H1 (cell line): ENCODE measurements at regions not wholly inside any gene's neighbourhood (a gene's known extent, or its start where the extent isn't known, plus 50 kb on each side); places are given as distances from the start of the nearest gene placed in this dataset.

ENCODE experiments used
- BCL11A ChIP-seq, 2 experiments: IDR thresholded peaks; one replicate each; pipeline ENCODE4 v1.6.1; 2011; ENCODE audit warnings: low read depth in 2 of 2, low read length in 2 of 2, mild to moderate bottlenecking in 2 of 2
- JUN ChIP-seq: IDR thresholded peaks from 2 replicates; pipeline ENCODE4 v1.6.1; 2011; ENCODE audit warnings: low read depth, mild to moderate bottlenecking, improper control_type of control experiment, low read length
- PHF8 ChIP-seq: fragments of 200-600 bp; sonication (generic); conservative IDR thresholded peaks from 2 replicates; pipeline ENCODE4 v1.7.1; 2012; ENCODE audit warnings: low read depth, mild to moderate bottlenecking, inconsistent platforms, low read length, moderate library complexity
- RBBP5 ChIP-seq: IDR thresholded peaks from 2 replicates; pipeline ENCODE4 v1.7.1; 2012; ENCODE audit warnings: low read depth, mild to moderate bottlenecking, inconsistent platforms, low read length, moderate library complexity, borderline replicate concordance
- RFX5 ChIP-seq: IDR thresholded peaks from 2 replicates; pipeline ENCODE4 v1.6.1; 2011; ENCODE audit warnings: low read depth, low read length, improper control_type of control experiment, borderline replicate concordance
- SIN3A ChIP-seq, 2 experiments: IDR thresholded peaks in 1 of 2; conservative IDR thresholded peaks in 1 of 2; 2 replicates each; pipeline ENCODE4 v1.6.1; 2011 to 2012; ENCODE audit warnings: low read length in 2 of 2, improper control_type of control experiment in 1 of 2, low read depth in 1 of 2, mild to moderate bottlenecking in 1 of 2
- ZNF274 ChIP-seq: IDR thresholded peaks from 2 replicates; pipeline ENCODE4 v1.7.0; 2012; ENCODE audit warnings: low read length, borderline replicate concordance; ENCODE audit errors: extremely low read depth
- TF ChIP-seq, protein P1 (sequence below): fragments of 300-600 bp; sonication (generic); IDR thresholded peaks from 2 replicates; pipeline ENCODE4 v1.7.1; 2012; ENCODE audit warnings: low read length, moderate library complexity, mild to moderate bottlenecking, inconsistent platforms; ENCODE audit not compliant: insufficient replicate concordance

DNA sequence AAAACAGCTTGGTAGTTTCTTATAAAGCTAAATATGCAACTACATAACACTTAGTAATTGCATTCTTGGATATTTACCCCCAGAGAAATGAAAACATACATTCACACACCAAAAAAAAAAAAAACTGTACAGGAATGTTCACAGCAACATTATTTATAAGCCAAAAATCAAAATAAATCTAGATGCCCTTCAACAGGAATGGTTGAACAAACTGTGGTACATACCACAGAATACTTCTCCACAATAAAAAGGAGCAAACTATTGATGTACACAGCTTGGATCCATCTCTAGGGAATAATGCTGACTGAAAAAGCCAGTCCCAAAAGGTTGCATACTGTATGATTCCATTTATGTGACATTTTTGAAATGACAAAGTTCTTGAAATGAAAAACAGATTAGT is 62.1 kb upstream of the SLC38A4 start (continued):
- TF ChIP-seq, protein P1, sequence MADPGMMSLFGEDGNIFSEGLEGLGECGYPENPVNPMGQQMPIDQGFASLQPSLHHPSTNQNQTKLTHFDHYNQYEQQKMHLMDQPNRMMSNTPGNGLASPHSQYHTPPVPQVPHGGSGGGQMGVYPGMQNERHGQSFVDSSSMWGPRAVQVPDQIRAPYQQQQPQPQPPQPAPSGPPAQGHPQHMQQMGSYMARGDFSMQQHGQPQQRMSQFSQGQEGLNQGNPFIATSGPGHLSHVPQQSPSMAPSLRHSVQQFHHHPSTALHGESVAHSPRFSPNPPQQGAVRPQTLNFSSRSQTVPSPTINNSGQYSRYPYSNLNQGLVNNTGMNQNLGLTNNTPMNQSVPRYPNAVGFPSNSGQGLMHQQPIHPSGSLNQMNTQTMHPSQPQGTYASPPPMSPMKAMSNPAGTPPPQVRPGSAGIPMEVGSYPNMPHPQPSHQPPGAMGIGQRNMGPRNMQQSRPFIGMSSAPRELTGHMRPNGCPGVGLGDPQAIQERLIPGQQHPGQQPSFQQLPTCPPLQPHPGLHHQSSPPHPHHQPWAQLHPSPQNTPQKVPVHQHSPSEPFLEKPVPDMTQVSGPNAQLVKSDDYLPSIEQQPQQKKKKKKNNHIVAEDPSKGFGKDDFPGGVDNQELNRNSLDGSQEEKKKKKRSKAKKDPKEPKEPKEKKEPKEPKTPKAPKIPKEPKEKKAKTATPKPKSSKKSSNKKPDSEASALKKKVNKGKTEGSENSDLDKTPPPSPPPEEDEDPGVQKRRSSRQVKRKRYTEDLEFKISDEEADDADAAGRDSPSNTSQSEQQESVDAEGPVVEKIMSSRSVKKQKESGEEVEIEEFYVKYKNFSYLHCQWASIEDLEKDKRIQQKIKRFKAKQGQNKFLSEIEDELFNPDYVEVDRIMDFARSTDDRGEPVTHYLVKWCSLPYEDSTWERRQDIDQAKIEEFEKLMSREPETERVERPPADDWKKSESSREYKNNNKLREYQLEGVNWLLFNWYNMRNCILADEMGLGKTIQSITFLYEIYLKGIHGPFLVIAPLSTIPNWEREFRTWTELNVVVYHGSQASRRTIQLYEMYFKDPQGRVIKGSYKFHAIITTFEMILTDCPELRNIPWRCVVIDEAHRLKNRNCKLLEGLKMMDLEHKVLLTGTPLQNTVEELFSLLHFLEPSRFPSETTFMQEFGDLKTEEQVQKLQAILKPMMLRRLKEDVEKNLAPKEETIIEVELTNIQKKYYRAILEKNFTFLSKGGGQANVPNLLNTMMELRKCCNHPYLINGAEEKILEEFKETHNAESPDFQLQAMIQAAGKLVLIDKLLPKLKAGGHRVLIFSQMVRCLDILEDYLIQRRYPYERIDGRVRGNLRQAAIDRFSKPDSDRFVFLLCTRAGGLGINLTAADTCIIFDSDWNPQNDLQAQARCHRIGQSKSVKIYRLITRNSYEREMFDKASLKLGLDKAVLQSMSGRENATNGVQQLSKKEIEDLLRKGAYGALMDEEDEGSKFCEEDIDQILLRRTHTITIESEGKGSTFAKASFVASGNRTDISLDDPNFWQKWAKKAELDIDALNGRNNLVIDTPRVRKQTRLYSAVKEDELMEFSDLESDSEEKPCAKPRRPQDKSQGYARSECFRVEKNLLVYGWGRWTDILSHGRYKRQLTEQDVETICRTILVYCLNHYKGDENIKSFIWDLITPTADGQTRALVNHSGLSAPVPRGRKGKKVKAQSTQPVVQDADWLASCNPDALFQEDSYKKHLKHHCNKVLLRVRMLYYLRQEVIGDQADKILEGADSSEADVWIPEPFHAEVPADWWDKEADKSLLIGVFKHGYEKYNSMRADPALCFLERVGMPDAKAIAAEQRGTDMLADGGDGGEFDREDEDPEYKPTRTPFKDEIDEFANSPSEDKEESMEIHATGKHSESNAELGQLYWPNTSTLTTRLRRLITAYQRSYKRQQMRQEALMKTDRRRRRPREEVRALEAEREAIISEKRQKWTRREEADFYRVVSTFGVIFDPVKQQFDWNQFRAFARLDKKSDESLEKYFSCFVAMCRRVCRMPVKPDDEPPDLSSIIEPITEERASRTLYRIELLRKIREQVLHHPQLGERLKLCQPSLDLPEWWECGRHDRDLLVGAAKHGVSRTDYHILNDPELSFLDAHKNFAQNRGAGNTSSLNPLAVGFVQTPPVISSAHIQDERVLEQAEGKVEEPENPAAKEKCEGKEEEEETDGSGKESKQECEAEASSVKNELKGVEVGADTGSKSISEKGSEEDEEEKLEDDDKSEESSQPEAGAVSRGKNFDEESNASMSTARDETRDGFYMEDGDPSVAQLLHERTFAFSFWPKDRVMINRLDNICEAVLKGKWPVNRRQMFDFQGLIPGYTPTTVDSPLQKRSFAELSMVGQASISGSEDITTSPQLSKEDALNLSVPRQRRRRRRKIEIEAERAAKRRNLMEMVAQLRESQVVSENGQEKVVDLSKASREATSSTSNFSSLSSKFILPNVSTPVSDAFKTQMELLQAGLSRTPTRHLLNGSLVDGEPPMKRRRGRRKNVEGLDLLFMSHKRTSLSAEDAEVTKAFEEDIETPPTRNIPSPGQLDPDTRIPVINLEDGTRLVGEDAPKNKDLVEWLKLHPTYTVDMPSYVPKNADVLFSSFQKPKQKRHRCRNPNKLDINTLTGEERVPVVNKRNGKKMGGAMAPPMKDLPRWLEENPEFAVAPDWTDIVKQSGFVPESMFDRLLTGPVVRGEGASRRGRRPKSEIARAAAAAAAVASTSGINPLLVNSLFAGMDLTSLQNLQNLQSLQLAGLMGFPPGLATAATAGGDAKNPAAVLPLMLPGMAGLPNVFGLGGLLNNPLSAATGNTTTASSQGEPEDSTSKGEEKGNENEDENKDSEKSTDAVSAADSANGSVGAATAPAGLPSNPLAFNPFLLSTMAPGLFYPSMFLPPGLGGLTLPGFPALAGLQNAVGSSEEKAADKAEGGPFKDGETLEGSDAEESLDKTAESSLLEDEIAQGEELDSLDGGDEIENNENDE, result no peak
- no peak for TF ChIP-seq RFX5
- no peak for TF ChIP-seq RBBP5
- TF ChIP-seq BCL11A (IDR thresholded peaks at IDR 0.05; ENCODE audit: low read depth in 2 of 2, low read length in 2 of 2), result no peak
- TF ChIP-seq SIN3A (conservative IDR thresholded peaks at IDR 0.05 in 1 of 2, IDR thresholded peaks at IDR 0.05 in 1 of 2; ENCODE audit: low read depth in 1 of 2, low read length in 2 of 2), result no peak
- no peak for TF ChIP-seq ZNF274
- no peak for TF ChIP-seq JUN
- no peak for TF ChIP-seq PHF8
- TF ChIP-seq, all 59 proteins: peak for 0
